Smooth muscle cell (in vitro differentiated cells): ENCODE measurements at regions not wholly inside any gene's neighbourhood (a gene's known extent, or its start where the extent isn't known, plus 50 kb on each side); places are given as distances from the start of the nearest gene placed in this dataset.

ENCODE experiments used
- DNase-seq: peaks from one replicate; lab custom pipeline; 2025; ENCODE audit not compliant: unreplicated experiment; lab: John Stamatoyannopoulos, UW
- H2AFZ ChIP-seq: fragments of 200-600 bp; sonication (generic); 2 replicates; pipeline ENCODE4 v1.6.0; 2016; ENCODE audit warnings: antibody characterized with exemption, low read depth, mild to moderate bottlenecking
- H3F3A ChIP-seq: fragments of 200-600 bp; sonication (generic); 2 replicates; pipeline ENCODE4 v1.6.0; 2017; ENCODE audit warnings: antibody characterized with exemption, low read depth
- H3K27ac ChIP-seq: fragments of 200-600 bp; sonication (generic); 2 replicates; pipeline ENCODE4 v1.5.1; 2016; ENCODE audit warnings: low read depth, mild to moderate bottlenecking
- H3K27me3 ChIP-seq: fragments of 200-600 bp; sonication (generic); 2 replicates; pipeline ENCODE4 v1.6.1; 2016; ENCODE audit warnings: low read depth, mild to moderate bottlenecking
- H3K36me3 ChIP-seq: fragments of 200-600 bp; sonication (generic); 2 replicates; pipeline ENCODE4 v1.5.1; 2016; ENCODE audit warnings: low read depth
- H3K4me1 ChIP-seq: fragments of 200-600 bp; sonication (generic); 2 replicates; pipeline ENCODE4 v1.5.1; 2016; ENCODE audit warnings: low read depth
- H3K4me2 ChIP-seq: fragments of 200-600 bp; sonication (generic); 2 replicates; pipeline ENCODE4 v1.6.0; 2016; ENCODE audit warnings: mild to moderate bottlenecking
- H3K4me3 ChIP-seq: fragments of 200-600 bp; sonication (generic); 2 replicates; pipeline ENCODE4 v1.5.1; 2016; ENCODE audit warnings: mild to moderate bottlenecking
- H3K79me2 ChIP-seq: fragments of 200-600 bp; sonication (generic); 2 replicates; pipeline ENCODE4 v1.6.0; 2016; ENCODE audit warnings: low read depth, mild to moderate bottlenecking
- H3K9ac ChIP-seq: fragments of 200-600 bp; sonication (generic); 2 replicates; pipeline ENCODE4 v1.6.0; 2016; ENCODE audit warnings: low read depth
- H3K9me3 ChIP-seq: fragments of 200-600 bp; sonication (generic); replicated peaks from 2 replicates; pipeline ENCODE4 v1.5.1; 2016; ENCODE audit warnings: low read depth
- H4K20me1 ChIP-seq: fragments of 200-600 bp; sonication (generic); 2 replicates; pipeline ENCODE4 v1.6.0; 2016; ENCODE audit warnings: low read depth
- WGBS: methylation state at CpG from one replicate; pipeline ENCODE4 v1.1.7; 2016; ENCODE audit warnings: low lambda C conversion rate; 5-methylcytosine and 5-hydroxymethylcytosine counted together
- TF ChIP-seq, protein P1 (sequence below): fragments of 200-600 bp; sonication (generic); IDR thresholded peaks from 2 replicates; pipeline ENCODE4 v1.5.1; 2017; ENCODE audit warnings: borderline replicate concordance, mild to moderate bottlenecking, antibody characterized with exemption; ENCODE audit not compliant: insufficient read depth, poor library complexity, severe bottlenecking

DNA sequence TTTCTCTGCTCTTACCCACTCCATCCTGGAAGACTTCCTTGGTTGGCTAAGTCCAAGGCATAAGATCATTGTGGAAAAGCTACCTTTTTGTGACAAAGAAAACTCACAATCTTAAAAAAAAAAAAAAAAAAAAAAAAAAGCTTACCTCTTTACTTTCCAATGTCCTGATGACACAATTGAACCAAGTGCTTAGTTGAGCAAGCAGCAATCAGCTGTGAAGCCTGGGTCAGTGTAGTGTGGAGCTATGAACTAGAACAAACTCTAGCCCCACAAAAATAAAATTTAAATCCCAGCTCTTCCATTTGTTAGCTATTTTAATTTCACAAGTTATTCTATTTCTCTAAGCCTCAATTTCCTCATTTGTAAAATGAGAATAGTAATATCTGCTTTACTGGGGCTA is 647.6 kb downstream of the LMO4 start:
- Histone ChIP-seq H3K4me1 (peaks cover 7% of the 10 kb centered on the region), H3F3A (no peaks in the 10 kb centered on the region), H3K36me3 (no peaks in the 10 kb centered on the region), H3K9ac (no peak overlapping the region), H3K27me3 (no peaks in the 10 kb centered on the region), H3K4me3 (no peak overlapping the region), H3K79me2 (no peaks in the 10 kb centered on the region), H3K4me2 (no peak overlapping the region), H4K20me1 (no peaks in the 10 kb centered on the region), H3K9me3 (no peaks in the 10 kb centered on the region), H3K27ac (no peak overlapping the region), H2AFZ (no peak overlapping the region)
- DNase-seq: no peak
- TF ChIP-seq, protein P1, sequence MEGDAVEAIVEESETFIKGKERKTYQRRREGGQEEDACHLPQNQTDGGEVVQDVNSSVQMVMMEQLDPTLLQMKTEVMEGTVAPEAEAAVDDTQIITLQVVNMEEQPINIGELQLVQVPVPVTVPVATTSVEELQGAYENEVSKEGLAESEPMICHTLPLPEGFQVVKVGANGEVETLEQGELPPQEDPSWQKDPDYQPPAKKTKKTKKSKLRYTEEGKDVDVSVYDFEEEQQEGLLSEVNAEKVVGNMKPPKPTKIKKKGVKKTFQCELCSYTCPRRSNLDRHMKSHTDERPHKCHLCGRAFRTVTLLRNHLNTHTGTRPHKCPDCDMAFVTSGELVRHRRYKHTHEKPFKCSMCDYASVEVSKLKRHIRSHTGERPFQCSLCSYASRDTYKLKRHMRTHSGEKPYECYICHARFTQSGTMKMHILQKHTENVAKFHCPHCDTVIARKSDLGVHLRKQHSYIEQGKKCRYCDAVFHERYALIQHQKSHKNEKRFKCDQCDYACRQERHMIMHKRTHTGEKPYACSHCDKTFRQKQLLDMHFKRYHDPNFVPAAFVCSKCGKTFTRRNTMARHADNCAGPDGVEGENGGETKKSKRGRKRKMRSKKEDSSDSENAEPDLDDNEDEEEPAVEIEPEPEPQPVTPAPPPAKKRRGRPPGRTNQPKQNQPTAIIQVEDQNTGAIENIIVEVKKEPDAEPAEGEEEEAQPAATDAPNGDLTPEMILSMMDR: no peak

DNA sequence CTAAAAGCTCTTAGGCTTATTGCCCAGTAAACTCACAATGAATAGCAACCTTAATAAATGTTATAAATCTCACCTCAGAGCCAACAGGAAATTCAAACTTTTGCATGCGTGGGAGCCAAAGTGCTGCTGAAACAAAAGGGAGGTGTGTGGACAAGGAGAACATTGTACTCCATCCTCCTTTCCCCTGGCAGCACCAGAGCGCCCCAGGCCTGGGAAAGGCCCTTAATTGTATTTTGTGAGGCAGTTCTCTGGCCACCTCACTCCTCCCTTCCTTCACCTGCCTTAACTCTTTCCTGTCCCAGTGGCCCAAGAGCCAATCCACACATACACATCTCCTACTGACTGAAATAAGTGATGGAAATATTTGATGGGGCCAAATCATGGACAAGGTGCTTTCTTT is 648.5 kb downstream of the LMO4 start:
- Histone ChIP-seq H3F3A (no peaks in the 10 kb centered on the region), H3K4me2 (no peak overlapping the region), H3K4me3 (no peak overlapping the region), H3K9me3 (no peaks in the 10 kb centered on the region), H3K4me1 (peaks cover 7% of the 10 kb centered on the region), H2AFZ (no peak overlapping the region), H3K36me3 (no peaks in the 10 kb centered on the region), H3K27ac (no peak overlapping the region), H3K27me3 (no peaks in the 10 kb centered on the region), H4K20me1 (no peaks in the 10 kb centered on the region), H3K79me2 (no peaks in the 10 kb centered on the region), H3K9ac (no peak overlapping the region)
- TF ChIP-seq, protein P1: no peak
- no peak for DNase-seq
- WGBS: 75% methylated on average over 2 of the region's 2 CpGs

DNA sequence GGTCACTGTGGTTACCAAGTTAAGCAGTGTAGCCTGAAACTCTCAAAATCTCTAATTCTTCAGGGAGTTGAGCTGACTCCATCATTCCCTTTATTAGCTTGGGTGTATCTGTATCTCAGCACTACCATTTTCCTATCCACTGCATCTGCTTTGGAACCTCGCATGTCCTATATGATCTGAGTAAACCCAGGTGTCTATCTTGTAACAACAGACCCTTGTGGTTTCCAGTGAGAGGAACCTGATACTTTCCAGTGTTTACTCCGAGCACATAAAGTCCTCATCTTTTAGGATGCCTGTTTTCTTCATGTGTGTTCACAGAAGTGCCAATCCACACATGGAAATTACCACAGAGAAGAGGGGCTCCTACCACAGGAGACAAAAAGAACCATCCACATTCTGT is 650.4 kb downstream of the LMO4 start:
- Histone ChIP-seq H3K27ac (no peak overlapping the region), H3K4me1 (no peaks in the 10 kb centered on the region), H3K4me3 (no peak overlapping the region), H2AFZ (no peak overlapping the region), H3K9ac (no peak overlapping the region), H3K36me3 (no peaks in the 10 kb centered on the region), H3K27me3 (no peaks in the 10 kb centered on the region), H3K4me2 (no peak overlapping the region), H3F3A (no peaks in the 10 kb centered on the region), H4K20me1 (no peaks in the 10 kb centered on the region), H3K9me3 (no peaks in the 10 kb centered on the region), H3K79me2 (no peaks in the 10 kb centered on the region)
- TF ChIP-seq, protein P1: no peak
- WGBS: 70% methylated on average over 2 of the region's 2 CpGs
- no peak for DNase-seq

DNA sequence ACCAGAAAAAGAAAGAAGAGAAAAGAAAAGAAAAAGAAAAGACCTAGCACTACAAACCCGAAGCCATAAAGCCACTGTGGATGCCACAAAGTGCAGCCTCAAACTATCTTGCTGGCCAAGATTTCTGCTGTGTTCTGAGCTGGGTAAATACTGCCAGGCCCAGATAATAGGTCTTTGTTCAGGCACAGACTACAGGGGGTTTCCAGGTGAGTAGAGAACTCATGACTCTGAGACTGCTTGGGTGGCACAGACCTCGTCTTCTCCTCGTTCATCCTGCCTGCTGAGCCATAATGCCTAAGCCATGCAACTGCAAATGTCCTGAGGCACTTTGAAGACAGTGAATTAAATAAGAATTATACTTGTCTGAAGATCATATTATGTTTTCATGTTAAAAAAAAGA is 651.8 kb downstream of the LMO4 start:
- no peaks in the 10 kb centered on the region for H3K4me1 ChIP-seq
- H3K4me2 ChIP-seq: no peak overlapping the region
- TF ChIP-seq, protein P1: no peak
- no peaks in the 10 kb centered on the region for H3K36me3 ChIP-seq
- H3K9me3 ChIP-seq: no peaks in the 10 kb centered on the region
- no peak overlapping the region for H3K27ac ChIP-seq
- no peaks in the 10 kb centered on the region for H3K79me2 ChIP-seq
- no peak for DNase-seq
- no peak overlapping the region for H3K4me3 ChIP-seq
- H2AFZ ChIP-seq: no peak overlapping the region
- 47% methylated on average over 3 of the region's 3 CpGs for WGBS
- H3K27me3 ChIP-seq: no peaks in the 10 kb centered on the region
- H3F3A ChIP-seq: no peaks in the 10 kb centered on the region
- H3K9ac ChIP-seq: no peak overlapping the region
- no peaks in the 10 kb centered on the region for H4K20me1 ChIP-seq
